Esophagus muscularis mucosa (tissue), 4 donors: ENCODE measurements at regions not wholly inside any gene's neighbourhood (a gene's known extent, or its start where the extent isn't known, plus 50 kb on each side); places are given as distances from the start of the nearest gene placed in this dataset.

ENCODE experiments used
- CTCF ChIP-seq, 3 experiments: fragments of 200-600 bp in 2 of 3; fragments of 450-650 bp in 1 of 3; sonication (generic) in 2 of 3; IDR thresholded peaks; one replicate each; pipeline ENCODE4 v1.5.1; 2017 to 2019; ENCODE audit warnings: antibody characterized with exemption in 3 of 3, mild to moderate bottlenecking in 2 of 3, moderate library complexity in 1 of 3
- EP300 ChIP-seq: sonication (generic); formaldehyde crosslinking; IDR thresholded peaks from one replicate; pipeline ENCODE4 v1.6.1; 2017; ENCODE audit warnings: antibody characterized with exemption
- POLR2AphosphoS5 ChIP-seq, 2 donors: sonication (generic); formaldehyde crosslinking; IDR thresholded peaks; one replicate each; pipeline ENCODE4 v1.6.1; 2017; ENCODE audit warnings: antibody characterized with exemption in 2 of 2

GRCh38 chr15:95280711-95281110 lies 1049.3 kb downstream of the MCTP2 start:
- TF ChIP-seq EP300 (no peak), CTCF (IDR thresholded peaks at IDR 0.05) (no peak), POLR2AphosphoS5 (IDR thresholded peaks at IDR 0.05) (no peak)
